CD4-positive, alpha-beta T cell treated with Interferon gamma for 1 hour (primary cell): ENCODE measurements at regions not wholly inside any gene's neighbourhood (a gene's known extent, or its start where the extent isn't known, plus 50 kb on each side); places are given as distances from the start of the nearest gene placed in this dataset.
"Not testable (repeated sequence)": the region's sequence is repeated elsewhere in the genome, so short reads cannot be mapped to it uniquely, and the experiment has no call there.

Source experiments
- DNase-seq: peaks from one replicate; pipeline ENCODE4 v3.0.0-alpha.2; 2020

DNA sequence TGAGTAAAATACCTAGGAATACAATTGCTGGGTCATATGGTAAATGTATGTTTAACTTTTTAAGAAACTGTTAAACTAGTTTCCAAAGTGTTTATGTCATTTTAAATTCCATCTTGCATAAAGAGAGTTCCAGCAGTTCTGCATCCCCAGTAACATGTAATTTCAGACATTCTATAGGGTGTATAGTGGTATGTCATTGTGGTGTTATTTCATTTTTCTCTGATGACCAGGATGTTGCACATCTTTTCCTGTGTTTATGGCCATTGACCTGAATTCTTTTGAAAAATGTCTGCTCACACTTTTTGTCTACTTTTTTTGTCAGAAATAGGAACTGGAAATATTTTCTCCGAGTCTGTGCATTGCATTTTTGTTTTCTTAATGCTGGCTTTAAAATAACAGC lies 128.9 kb downstream of the TMEM200A start:
- no peak for DNase-seq

DNA sequence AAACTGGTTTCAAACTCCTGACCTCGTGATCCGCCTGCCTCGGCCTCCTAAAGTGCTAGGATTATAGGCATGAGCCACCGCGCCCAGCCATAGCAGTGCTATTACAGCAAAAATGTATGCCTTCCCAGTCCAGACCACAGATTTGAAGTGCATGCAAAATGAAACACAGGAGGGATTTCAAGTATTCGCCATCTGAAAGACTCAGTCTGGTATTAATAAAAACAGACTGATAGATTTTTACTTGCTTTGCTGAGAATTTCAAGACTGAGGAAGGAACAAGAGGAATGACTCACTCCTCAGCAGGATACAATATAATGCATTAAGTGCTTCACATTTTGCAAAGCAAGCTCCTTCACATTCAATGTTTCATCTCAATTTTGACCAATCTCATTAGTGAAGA lies 134.9 kb downstream of the TMEM200A start:
- DNase-seq, result no peak

DNA sequence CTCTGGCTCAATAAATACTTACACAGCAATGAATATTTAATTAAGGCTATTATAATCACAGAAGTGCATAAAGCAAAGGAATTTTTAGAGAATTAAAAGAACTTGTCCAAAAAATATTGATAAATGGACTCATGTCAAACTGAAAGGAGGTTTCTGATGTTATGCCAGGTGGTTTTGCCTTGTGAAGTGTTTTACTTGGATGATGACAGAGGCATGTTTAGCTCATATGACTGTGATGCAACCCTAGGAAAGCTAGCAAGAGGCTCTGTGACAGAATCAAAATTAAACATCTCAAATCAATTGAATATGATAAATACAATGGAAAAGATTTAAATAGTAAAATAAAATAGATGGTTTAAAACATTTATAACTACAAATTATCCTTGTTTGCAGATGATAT lies 137.3 kb downstream of the TMEM200A start:
- no peak for DNase-seq

DNA sequence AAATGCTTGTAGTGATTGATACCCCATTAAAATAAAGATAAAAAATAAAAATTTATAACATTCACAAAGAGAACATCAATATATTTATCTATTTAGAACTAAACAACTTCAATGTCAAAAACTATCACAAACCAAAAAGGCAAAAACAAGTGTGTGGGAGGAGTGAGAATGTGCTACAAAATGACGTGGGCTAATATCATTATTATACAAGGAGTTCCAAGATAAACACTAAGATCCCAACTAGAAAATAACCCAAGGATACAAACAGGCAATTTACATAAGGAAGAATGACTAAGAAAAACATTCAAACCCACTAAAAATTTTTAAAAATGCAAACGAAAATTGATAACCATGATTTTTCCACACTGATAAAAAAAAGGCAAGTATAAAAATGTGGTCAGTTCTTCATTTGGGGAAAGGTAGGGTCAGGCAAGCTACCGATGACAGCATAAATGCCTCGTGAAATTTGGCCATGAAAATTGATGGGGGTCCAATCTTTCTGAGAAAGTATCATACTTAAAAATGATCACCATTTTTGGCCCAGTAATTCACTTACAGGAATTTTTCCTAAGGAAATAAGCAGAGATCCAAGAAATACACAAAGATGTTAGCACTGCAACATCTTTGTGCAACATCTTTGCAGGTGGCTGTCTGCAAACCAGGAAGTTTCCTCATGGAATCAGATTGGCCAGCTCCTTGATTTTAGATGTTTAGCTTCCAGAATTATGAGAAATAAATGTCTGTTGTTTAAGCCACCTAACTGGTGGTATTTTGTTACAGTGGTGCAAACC lies 140.2 kb downstream of the TMEM200A start:
- DNase-seq, result no peak

DNA sequence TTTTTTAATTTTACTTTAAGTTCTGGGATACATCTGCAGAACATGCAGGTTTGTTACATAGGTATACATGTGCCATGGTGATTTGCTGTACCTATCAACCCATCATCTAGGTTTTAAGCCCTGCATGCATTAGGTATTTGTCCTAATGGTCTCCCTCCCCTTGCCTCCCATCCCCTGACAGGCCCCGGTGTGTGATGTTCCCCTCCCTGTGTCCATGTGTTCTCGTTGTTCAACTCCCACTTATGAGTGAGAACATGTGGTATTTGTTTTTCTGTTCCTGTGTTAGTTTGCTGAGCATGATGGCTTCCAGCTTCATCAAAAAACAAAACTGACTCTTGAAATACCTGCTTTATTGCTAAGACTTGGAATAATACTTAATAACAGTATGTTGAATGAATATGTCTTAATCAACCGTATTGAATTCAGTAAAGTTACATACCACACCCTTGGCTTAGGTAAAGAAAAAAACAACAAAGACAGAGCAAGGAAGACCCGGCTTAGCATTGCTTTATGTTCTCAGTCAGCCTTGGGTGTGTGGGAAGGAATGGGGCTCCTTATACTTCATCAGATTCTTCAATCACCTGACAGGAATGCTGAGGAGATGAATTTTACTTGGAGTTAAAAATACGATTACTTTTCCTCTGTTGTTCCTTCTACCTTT lies 141.3 kb downstream of the TMEM200A start:
- not testable (repeated sequence) for DNase-seq

DNA sequence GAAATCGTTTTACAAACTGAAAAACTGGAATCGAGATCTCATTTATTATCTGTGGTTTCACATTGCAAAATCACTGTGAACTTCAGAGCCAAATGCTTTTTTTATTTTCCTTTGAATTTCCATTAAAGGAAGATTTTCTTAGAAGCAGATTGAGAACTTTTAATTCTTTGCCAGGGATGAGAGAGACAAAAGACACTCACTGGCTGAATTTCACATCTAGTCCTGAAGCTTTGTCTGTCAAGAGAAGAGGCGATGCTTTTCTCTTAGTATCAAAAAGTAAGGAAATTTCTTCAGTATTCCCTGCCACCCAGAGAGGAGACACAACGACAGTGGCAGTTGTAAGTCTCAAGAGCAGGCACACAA lies 141.8 kb downstream of the TMEM200A start:
- DNase-seq, result no peak

- DNase-seq, result peak; percentile 66
Measured at GRCh38 chr6:130513770-130514169, 148.0 kb downstream of the TMEM200A start.

DNA sequence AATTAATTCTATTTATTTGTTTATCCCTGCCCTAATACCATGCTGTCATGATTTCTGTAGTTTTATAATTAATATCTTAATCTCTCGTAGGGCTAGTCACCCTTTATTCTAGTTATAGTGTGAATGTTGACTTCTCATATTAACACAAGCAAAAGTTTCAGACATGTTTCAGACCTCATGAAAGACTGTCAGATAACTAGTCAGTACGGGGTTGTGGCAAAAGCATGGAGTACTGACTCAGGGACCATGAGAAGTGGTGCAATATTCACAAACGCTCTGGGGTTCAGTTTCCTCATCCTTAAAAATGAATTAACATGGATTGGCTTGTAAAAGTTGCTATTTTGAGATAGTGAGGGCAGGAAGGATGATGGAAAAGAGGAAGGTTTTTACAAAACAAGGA lies 148.9 kb downstream of the TMEM200A start:
- no peak for DNase-seq

DNA sequence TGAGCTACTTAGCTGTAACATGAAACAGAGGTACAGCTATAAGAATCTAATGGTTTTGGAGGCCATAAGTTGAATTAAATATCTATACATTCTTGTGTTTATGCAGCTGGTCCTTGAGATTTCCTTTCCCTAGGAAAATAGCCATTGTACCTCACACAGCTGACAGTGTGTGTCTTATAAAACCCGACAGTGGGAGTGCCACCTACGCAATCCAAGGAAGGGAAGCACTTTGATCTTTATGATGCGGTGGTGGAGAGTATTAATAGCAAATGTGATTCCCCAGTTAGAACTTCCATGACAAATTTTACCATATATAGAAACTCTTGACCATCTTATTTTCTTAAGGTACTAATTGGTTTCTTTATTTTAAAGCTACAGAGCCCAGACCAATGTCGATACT lies 149.5 kb downstream of the TMEM200A start:
- no peak for DNase-seq

- no peak for DNase-seq
Measured at GRCh38 chr6:130516604-130517003, 150.8 kb downstream of the TMEM200A start.

DNA sequence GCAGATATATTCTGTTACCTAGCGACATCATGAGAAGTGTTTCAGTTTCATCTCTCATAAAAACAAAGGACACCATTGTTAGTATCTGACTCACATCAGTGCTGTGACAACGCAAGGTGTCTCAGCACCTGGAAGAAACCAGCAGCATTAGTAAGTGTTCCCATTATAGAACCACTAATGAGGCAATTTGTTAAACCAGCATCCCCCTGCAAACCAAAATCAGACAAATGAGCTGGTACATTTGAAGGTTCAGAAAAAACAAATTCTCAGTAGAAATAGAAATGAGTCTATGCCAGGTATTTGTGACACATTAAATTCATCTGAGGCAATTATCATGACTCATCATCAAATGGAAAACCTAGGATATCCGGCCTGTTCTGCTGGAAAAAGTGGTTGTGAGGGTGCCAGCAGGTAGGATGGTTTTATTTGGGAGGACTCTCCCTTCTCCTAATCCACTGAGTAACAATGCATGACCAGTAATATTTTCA lies 151.7 kb downstream of the TMEM200A start:
- no peak for DNase-seq

DNA sequence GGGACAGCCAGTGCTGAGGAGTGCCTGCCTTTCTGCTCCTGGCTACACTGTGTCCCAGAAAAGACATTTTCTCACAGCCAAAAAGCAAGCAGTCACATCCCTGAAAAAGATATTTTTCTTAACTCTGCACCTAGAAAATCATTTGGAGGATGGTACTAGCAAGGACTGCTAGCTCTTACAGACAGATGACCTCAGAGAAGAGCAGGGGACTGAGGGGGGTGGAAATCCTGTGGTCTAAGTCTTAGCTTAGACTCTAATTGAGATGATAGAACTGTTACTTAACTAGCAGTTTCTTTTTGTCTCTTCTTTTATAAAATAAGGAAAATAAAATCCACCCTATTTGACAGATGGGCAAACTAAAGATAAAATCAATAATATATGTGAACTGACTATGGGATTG lies 152.8 kb downstream of the TMEM200A start:
- DNase-seq, result no peak

DNA sequence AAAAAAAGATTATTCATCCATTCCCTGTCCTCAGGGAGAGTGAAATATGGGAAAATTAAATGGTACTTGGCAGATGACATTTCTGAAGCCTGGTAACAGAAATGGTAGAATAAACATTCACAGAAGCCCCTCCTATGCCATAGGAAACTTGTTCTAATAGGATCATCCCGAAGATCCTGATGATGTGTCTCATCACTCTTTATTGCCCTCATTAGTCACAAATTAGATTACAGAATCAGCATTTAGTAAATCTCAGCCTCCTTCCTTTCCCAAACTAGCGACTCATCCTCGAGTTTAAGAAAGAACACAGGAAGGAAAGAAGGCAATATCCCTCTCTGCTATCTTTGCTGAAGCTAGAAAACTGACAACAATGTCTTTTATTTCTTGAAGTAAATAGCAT lies 154.4 kb downstream of the TMEM200A start:
- no peak for DNase-seq

DNA sequence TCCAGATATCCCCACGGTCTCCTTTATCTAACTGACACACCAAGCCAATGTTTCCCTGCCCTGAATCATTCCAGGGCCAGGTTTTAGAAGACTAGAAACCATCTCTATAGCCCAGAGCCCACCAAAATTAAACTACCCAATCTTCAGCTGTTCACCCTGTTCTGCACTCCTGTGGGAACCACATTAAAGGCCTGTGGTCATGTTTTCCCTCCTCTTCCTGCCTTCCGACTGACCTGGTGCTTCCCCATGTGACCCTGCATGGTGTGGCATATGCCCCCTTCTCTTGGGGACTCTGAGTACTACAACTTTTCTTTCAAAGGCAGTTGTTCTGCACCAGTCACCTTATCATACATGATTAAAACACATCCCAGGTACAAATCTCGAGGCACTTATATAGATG lies 155.0 kb downstream of the TMEM200A start:
- no peak for DNase-seq

- DNase-seq, result no peak
Measured at GRCh38 chr6:130524552-130524951, 158.7 kb downstream of the TMEM200A start.

DNA sequence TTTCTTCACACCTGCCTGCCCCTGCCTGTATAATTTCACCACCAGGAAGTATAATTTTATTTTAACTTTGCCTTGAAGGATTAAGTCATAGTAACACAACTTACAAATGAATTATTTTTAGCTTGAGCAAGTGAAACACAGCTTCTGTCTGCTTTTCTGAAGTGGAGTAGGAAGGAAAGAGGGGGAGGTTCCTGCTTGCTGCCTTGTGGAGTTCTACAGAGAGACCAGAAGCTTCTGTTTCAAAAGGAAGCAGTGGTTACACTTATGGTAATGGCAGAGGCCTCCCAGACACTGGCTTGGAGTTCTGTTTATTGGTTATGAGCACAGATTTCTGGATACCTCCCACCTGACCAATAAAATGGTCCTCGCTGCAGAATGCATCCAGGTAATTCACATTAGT lies 159.6 kb downstream of the TMEM200A start:
- DNase-seq, result no peak

DNA sequence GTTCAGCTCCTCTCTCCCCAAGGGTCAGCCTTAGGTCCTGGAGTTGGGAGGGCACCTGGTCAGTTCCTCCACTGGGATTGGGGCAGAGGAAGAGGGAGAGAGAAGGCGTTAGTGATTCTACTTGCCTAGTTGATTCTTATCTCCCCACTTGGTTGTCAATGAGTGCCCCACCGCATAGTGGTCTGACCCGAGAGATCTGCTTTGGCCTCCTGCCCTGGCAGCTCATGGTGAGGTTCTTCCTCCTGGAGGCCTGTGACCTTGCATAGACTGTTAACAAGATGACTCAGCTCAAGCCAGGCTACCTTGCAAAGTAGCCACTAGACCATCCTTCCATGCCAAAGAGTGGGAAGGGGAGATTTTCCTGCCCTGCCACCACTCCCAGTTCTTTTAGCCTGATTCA lies 160.6 kb downstream of the TMEM200A start:
- no peak for DNase-seq

DNA sequence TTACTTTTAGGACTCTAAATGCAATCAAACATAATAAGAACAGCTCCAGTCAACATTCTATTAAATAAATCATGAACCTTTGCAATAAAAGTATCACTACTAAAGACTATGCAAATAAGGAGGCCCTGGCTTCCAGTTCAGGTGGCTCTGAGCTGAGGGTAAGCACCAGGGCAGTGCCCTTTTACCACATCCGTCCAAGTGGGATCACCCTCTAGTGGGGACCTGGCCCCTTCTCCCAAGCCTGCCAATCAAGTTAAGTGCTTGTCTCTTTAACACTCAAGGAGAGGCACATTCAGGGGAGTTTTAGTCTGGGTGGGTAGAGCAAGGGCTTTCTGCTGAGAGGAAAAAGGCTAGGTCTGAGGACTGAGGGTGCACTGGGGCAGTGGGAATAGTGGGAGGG lies 161.4 kb downstream of the TMEM200A start:
- DNase-seq, result no peak

DNA sequence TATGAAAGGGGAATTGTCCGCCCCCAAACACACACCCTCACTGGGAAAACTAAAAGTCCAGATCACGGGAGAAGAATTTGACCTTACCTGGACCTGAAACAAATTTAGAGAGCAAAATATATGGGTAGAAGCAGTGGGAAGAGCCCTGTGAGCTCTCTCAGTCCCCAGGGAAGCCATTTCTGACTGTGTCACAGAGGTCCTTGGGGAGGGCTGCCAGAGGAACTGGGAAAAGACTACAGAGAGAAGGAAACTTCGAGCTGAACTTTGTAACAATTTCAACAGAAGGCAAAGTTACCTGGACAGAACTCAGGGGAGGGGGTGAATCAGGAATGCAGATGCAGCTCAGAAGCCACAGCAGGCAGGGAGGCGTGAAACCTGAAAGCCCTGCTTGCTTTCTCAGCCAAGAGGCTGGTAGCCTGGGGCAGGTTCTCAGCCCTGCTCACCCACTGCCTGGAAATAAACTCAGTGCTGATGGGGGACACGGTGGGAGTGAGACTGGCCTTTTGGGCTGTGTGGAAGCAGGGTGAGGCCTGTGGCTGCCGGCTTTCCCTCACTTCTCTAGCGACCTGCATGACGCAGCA lies 163.8 kb downstream of the TMEM200A start:
- no peak for DNase-seq

- DNase-seq, result no peak
Measured at GRCh38 chr6:130534627-130535026, 168.8 kb downstream of the TMEM200A start.

- no peak for DNase-seq
Measured at GRCh38 chr6:130535242-130535641, 169.4 kb downstream of the TMEM200A start.

DNA sequence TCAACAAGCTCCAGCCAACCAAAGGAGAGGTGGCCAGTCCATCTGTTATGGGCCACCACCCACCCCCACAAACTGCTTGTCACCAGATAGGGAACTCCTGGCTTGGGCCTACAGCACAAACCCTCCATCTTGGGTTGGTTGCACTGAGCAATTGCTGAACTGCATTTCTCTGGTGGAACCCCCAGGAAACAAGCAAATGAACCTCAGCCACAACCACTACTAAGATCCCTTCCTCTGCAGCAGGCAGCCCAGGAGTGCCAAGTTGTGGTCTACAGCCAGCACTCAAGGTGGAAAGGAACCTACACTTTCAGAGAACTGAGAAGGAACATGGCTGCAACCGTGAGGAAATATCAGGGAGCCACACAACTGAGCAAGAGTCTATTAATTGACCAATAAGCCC lies 171.6 kb downstream of the TMEM200A start:
- DNase-seq, result no peak

DNA sequence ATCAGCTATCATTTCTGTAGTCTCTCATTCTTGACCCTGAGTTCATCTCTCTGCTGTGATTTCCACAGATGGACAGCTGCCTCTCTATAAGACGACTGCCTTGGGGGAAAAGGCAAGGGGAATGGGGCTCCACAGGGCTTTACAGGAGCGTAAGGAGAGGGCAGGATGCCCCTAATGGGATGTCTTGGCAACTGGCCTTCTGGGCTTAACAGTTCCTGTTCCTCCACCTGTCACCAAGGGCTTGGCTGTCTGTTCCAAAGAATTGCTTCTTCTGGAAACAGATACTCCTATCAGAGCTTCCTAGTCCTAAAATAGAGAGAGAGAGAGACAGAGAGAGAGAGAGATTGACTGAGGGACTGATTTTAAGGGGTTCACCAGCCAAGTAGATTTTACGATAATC lies 181.9 kb downstream of the TMEM200A start:
- no peak for DNase-seq

GRCh38 chr6:130557481-130558112 lies 191.8 kb downstream of the TMEM200A start:
- DNase-seq, result no peak
